Skeletal muscle cell (primary cell): ENCODE measurements at regions not wholly inside any gene's neighbourhood (a gene's known extent, or its start where the extent isn't known, plus 50 kb on each side); places are given as distances from the start of the nearest gene placed in this dataset.

Experiments
- DNase-seq: peaks from one replicate; pipeline ENCODE4 v3.0.0-alpha.2; 2010; ENCODE audit warnings: low read depth
- H3K4me3 ChIP-seq: 2 replicates; pipeline ENCODE4 v1.5.1; 2011; ENCODE audit warnings: low read depth, mild to moderate bottlenecking, control low read depth, low read length, moderate library complexity

- no peak for DNase-seq
These were observed 349.3 kb downstream of the MFSD1 start for GRCh38 chr3:159151130-159151529.

GRCh38 chr3:159157275-159157674 lies 355.4 kb downstream of the MFSD1 start:
- no peak for DNase-seq
- no peak overlapping the region for H3K4me3 ChIP-seq

More at GRCh38 chr3:159151130-159151529, 349.3 kb downstream of the MFSD1 start:
- H3K4me3 ChIP-seq = no peak overlapping the region

GRCh38 chr3:159158213-159158612 lies 356.4 kb downstream of the MFSD1 start:
- DNase-seq = no peak

GRCh38 chr3:159158801-159159200 lies 356.9 kb downstream of the MFSD1 start:
- no peak overlapping the region for H3K4me3 ChIP-seq

More at GRCh38 chr3:159158213-159158612, 356.4 kb downstream of the MFSD1 start:
- H3K4me3 ChIP-seq = no peak overlapping the region

GRCh38 chr3:159159546-159159945 lies 357.7 kb downstream of the MFSD1 start:
- no peak overlapping the region for H3K4me3 ChIP-seq
- DNase-seq = no peak

More at GRCh38 chr3:159158801-159159200, 356.9 kb downstream of the MFSD1 start:
- no peak for DNase-seq

GRCh38 chr3:159163656-159164055 lies 361.8 kb downstream of the MFSD1 start:
- no peak for DNase-seq
- H3K4me3 ChIP-seq = no peak overlapping the region

- H3K4me3 ChIP-seq = no peak overlapping the region
- no peak for DNase-seq
These were observed 364.1 kb downstream of the MFSD1 start for GRCh38 chr3:159165961-159166360.

- no peak overlapping the region for H3K4me3 ChIP-seq
These were observed 365.2 kb downstream of the MFSD1 start for GRCh38 chr3:159166899-159167586.

GRCh38 chr3:159168788-159169187 lies 366.9 kb downstream of the MFSD1 start:
- no peak overlapping the region for H3K4me3 ChIP-seq
- no peak for DNase-seq

More at GRCh38 chr3:159166899-159167586, 365.2 kb downstream of the MFSD1 start:
- DNase-seq = no peak

- H3K4me3 ChIP-seq = no peak overlapping the region
These were observed 368.0 kb downstream of the MFSD1 start for GRCh38 chr3:159169828-159170227.

GRCh38 chr3:159170436-159171003 lies 368.7 kb downstream of the MFSD1 start:
- no peak for DNase-seq
- H3K4me3 ChIP-seq = no peak overlapping the region

More at GRCh38 chr3:159169828-159170227, 368.0 kb downstream of the MFSD1 start:
- peak; percentile 52 for DNase-seq

- no peak overlapping the region for H3K4me3 ChIP-seq
- DNase-seq = no peak
These were observed 369.5 kb downstream of the MFSD1 start for GRCh38 chr3:159171333-159171732.

GRCh38 chr3:159172473-159172872 lies 370.6 kb downstream of the MFSD1 start:
- H3K4me3 ChIP-seq = no peak overlapping the region
- DNase-seq = no peak

GRCh38 chr3:159174715-159175692 lies 373.1 kb downstream of the MFSD1 start:
- no peak for DNase-seq
- H3K4me3 ChIP-seq = no peak overlapping the region

- no peak for DNase-seq
- H3K4me3 ChIP-seq = no peak overlapping the region
These were observed 376.5 kb downstream of the MFSD1 start for GRCh38 chr3:159178209-159178897.

GRCh38 chr3:159182961-159183360 lies 381.1 kb downstream of the MFSD1 start:
- no peak for DNase-seq
- H3K4me3 ChIP-seq = no peak overlapping the region

- no peak for DNase-seq
- H3K4me3 ChIP-seq = no peak overlapping the region
These were observed 383.7 kb downstream of the MFSD1 start for GRCh38 chr3:159185443-159186050.

GRCh38 chr3:159186581-159186980 lies 384.7 kb downstream of the MFSD1 start:
- DNase-seq = no peak
- no peak overlapping the region for H3K4me3 ChIP-seq

- no peak overlapping the region for H3K4me3 ChIP-seq
- no peak for DNase-seq
These were observed 385.4 kb downstream of the MFSD1 start for GRCh38 chr3:159187232-159187631.
